ENCODE measurements at regions not wholly inside any gene's neighbourhood (a gene's known extent, or its start where the extent isn't known, plus 50 kb on each side); places are given as distances from the start of the nearest gene placed in this dataset.
A peak's percentile ranks its signal among the peaks of the same experiment; 100 is the strongest.

DNA sequence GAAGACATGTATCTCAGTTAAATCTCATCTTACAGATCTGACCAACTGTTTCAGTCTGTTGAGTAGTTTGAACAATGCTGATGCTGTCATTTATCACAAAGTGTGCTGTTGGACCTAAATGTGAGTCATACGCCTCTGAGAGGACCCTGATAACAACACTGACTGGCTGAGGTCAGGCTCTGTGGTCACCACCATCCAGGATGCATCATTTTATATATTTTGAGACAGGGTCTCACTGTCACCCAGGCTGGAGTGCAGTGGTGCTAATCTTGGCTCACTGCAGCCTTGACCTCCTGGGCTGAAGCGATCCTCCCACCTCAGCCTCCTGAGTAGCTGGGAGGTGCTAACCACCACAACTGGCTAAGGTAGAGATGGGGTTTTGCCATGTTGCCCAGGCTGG is 181.0 kb upstream of the RGS6 start (continued):
- TF ChIP-seq, protein P1, sequence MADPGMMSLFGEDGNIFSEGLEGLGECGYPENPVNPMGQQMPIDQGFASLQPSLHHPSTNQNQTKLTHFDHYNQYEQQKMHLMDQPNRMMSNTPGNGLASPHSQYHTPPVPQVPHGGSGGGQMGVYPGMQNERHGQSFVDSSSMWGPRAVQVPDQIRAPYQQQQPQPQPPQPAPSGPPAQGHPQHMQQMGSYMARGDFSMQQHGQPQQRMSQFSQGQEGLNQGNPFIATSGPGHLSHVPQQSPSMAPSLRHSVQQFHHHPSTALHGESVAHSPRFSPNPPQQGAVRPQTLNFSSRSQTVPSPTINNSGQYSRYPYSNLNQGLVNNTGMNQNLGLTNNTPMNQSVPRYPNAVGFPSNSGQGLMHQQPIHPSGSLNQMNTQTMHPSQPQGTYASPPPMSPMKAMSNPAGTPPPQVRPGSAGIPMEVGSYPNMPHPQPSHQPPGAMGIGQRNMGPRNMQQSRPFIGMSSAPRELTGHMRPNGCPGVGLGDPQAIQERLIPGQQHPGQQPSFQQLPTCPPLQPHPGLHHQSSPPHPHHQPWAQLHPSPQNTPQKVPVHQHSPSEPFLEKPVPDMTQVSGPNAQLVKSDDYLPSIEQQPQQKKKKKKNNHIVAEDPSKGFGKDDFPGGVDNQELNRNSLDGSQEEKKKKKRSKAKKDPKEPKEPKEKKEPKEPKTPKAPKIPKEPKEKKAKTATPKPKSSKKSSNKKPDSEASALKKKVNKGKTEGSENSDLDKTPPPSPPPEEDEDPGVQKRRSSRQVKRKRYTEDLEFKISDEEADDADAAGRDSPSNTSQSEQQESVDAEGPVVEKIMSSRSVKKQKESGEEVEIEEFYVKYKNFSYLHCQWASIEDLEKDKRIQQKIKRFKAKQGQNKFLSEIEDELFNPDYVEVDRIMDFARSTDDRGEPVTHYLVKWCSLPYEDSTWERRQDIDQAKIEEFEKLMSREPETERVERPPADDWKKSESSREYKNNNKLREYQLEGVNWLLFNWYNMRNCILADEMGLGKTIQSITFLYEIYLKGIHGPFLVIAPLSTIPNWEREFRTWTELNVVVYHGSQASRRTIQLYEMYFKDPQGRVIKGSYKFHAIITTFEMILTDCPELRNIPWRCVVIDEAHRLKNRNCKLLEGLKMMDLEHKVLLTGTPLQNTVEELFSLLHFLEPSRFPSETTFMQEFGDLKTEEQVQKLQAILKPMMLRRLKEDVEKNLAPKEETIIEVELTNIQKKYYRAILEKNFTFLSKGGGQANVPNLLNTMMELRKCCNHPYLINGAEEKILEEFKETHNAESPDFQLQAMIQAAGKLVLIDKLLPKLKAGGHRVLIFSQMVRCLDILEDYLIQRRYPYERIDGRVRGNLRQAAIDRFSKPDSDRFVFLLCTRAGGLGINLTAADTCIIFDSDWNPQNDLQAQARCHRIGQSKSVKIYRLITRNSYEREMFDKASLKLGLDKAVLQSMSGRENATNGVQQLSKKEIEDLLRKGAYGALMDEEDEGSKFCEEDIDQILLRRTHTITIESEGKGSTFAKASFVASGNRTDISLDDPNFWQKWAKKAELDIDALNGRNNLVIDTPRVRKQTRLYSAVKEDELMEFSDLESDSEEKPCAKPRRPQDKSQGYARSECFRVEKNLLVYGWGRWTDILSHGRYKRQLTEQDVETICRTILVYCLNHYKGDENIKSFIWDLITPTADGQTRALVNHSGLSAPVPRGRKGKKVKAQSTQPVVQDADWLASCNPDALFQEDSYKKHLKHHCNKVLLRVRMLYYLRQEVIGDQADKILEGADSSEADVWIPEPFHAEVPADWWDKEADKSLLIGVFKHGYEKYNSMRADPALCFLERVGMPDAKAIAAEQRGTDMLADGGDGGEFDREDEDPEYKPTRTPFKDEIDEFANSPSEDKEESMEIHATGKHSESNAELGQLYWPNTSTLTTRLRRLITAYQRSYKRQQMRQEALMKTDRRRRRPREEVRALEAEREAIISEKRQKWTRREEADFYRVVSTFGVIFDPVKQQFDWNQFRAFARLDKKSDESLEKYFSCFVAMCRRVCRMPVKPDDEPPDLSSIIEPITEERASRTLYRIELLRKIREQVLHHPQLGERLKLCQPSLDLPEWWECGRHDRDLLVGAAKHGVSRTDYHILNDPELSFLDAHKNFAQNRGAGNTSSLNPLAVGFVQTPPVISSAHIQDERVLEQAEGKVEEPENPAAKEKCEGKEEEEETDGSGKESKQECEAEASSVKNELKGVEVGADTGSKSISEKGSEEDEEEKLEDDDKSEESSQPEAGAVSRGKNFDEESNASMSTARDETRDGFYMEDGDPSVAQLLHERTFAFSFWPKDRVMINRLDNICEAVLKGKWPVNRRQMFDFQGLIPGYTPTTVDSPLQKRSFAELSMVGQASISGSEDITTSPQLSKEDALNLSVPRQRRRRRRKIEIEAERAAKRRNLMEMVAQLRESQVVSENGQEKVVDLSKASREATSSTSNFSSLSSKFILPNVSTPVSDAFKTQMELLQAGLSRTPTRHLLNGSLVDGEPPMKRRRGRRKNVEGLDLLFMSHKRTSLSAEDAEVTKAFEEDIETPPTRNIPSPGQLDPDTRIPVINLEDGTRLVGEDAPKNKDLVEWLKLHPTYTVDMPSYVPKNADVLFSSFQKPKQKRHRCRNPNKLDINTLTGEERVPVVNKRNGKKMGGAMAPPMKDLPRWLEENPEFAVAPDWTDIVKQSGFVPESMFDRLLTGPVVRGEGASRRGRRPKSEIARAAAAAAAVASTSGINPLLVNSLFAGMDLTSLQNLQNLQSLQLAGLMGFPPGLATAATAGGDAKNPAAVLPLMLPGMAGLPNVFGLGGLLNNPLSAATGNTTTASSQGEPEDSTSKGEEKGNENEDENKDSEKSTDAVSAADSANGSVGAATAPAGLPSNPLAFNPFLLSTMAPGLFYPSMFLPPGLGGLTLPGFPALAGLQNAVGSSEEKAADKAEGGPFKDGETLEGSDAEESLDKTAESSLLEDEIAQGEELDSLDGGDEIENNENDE (IDR thresholded peaks at IDR 0.05; ENCODE audit: low read depth, low read length) = no peak
- no peak for TF ChIP-seq ZNF140 (CRISPR knock-in tag; IDR thresholded peaks at IDR 0.05)
- TF ChIP-seq SREBF2 (CRISPR knock-in tag; IDR thresholded peaks at IDR 0.05) = no peak
- TF ChIP-seq POLR2A (conservative IDR thresholded peaks at IDR 0.05) = no peak
- TF ChIP-seq, protein P2, sequence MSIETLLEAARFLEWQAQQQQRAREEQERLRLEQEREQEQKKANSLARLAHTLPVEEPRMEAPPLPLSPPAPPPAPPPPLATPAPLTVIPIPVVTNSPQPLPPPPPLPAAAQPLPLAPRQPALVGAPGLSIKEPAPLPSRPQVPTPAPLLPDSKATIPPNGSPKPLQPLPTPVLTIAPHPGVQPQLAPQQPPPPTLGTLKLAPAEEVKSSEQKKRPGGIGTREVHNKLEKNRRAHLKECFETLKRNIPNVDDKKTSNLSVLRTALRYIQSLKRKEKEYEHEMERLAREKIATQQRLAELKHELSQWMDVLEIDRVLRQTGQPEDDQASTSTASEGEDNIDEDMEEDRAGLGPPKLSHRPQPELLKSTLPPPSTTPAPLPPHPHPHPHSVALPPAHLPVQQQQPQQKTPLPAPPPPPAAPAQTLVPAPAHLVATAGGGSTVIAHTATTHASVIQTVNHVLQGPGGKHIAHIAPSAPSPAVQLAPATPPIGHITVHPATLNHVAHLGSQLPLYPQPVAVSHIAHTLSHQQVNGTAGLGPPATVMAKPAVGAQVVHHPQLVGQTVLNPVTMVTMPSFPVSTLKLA (conservative IDR thresholded peaks at IDR 0.05) = no peak
- TF ChIP-seq JUN (IDR thresholded peaks at IDR 0.05; ENCODE audit: borderline replicate concordance, low read depth, low read length) = peak; percentile 90
- TF ChIP-seq JUN (CRISPR knock-in tag; IDR thresholded peaks at IDR 0.05; ENCODE audit: borderline replicate concordance) = peak; percentile 58; the same call in 1 of the 2 replicates
- no peak for TF ChIP-seq CHCHD3 (CRISPR knock-in tag; IDR thresholded peaks at IDR 0.05)
- no peak for TF ChIP-seq DMBX1 (CRISPR knock-in tag; IDR thresholded peaks at IDR 0.05; ENCODE audit: borderline replicate concordance)
- peak; percentile 54; the same call in 1 of the 2 replicates for TF ChIP-seq CTBP1 (IDR thresholded peaks at IDR 0.05; ENCODE audit: borderline replicate concordance)
- no peak for TF ChIP-seq NFE2L1 (tag; IDR thresholded peaks at IDR 0.05; ENCODE audit: borderline replicate concordance, low read depth)
- TF ChIP-seq, protein P3, sequence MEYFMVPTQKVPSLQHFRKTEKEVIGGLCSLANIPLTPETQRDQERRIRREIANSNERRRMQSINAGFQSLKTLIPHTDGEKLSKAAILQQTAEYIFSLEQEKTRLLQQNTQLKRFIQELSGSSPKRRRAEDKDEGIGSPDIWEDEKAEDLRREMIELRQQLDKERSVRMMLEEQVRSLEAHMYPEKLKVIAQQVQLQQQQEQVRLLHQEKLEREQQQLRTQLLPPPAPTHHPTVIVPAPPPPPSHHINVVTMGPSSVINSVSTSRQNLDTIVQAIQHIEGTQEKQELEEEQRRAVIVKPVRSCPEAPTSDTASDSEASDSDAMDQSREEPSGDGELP (CRISPR knock-in tag; IDR thresholded peaks at IDR 0.05; ENCODE audit: borderline replicate concordance) = no peak
- TF ChIP-seq COPS2 (conservative IDR thresholded peaks at IDR 0.05) = no peak

All from K562 (cell line).